LNCaP clone FGC (cell line): ENCODE measurements at regions not wholly inside any gene's neighbourhood (a gene's known extent, or its start where the extent isn't known, plus 50 kb on each side); places are given as distances from the start of the nearest gene placed in this dataset.
"Not testable (repeated sequence)": the region's sequence is repeated elsewhere in the genome, so short reads cannot be mapped to it uniquely, and the experiment has no call there.

Experiments used
- DNase-seq: peaks from one replicate; pipeline ENCODE4 v3.0.0-alpha.2; 2011; ENCODE audit warnings: low read depth
- H3K4me3 ChIP-seq: 2 replicates; pipeline ENCODE4 v1.5.1; 2011; ENCODE audit warnings: mild to moderate bottlenecking, low read depth, low read length, control low read depth
- TF ChIP-seq, protein P1 (sequence below): IDR thresholded peaks from 2 replicates; pipeline ENCODE4 v1.5.1; 2012; ENCODE audit warnings: mild to moderate bottlenecking; ENCODE audit not compliant: control insufficient read depth, insufficient read depth; ENCODE audit errors: extremely low read depth

GRCh38 chr2:138874251-138874650 is 94.1 kb upstream of the NXPH2 start:
- DNase-seq: no peak
- TF ChIP-seq, protein P1, sequence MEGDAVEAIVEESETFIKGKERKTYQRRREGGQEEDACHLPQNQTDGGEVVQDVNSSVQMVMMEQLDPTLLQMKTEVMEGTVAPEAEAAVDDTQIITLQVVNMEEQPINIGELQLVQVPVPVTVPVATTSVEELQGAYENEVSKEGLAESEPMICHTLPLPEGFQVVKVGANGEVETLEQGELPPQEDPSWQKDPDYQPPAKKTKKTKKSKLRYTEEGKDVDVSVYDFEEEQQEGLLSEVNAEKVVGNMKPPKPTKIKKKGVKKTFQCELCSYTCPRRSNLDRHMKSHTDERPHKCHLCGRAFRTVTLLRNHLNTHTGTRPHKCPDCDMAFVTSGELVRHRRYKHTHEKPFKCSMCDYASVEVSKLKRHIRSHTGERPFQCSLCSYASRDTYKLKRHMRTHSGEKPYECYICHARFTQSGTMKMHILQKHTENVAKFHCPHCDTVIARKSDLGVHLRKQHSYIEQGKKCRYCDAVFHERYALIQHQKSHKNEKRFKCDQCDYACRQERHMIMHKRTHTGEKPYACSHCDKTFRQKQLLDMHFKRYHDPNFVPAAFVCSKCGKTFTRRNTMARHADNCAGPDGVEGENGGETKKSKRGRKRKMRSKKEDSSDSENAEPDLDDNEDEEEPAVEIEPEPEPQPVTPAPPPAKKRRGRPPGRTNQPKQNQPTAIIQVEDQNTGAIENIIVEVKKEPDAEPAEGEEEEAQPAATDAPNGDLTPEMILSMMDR: no peak
- no peak overlapping the region for H3K4me3 ChIP-seq

GRCh38 chr2:138872116-138872515 is 91.9 kb upstream of the NXPH2 start:
- not testable (repeated sequence) for DNase-seq, H3K4me3 ChIP-seq

DNA sequence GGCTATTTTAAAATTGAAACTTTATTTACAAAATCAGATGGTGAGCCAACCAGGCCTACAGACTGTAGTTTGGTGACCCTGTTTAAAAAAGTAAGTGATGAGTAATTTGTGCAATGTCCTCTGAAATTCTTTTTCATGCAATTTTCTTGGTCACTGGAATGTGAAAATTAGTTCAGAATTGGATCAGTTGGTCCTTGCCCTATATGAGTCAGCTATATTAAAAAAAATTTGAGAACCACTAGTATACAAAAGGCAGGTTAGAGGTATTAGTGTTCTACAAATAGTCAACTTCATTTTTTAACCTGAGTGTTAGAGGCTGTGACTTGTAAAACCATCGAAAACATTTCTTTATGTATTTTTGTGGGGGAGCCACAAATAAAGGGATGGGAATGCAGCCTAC is 91.1 kb upstream of the NXPH2 start:
- H3K4me3 ChIP-seq: no peak overlapping the region
- no peak for DNase-seq
- TF ChIP-seq, protein P1: no peak

DNA sequence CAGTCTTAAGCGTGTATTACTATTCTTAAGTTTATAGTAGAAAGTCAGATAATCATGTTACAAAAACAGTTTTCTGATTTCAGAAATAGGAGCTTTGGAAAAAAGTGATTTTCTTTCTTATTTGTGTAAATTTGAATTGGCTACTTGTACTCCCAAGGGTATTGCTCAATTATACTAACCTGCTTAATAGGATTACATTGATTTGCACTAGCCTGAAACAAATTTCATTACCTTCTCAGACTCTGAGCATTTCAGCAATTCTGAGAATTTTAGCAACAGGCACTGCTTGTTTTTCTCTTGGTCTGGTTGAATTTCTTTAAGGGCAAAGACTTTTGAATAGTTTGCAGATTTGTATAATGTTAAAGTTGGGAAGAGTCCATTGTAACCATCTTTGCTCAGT is 87.2 kb upstream of the NXPH2 start:
- TF ChIP-seq, protein P1: no peak
- H3K4me3 ChIP-seq: no peak overlapping the region
- no peak for DNase-seq

- no peak overlapping the region for H3K4me3 ChIP-seq
- TF ChIP-seq, protein P1: no peak
- no peak for DNase-seq
Observed at GRCh38 chr2:138866797-138867196, 86.6 kb upstream of the NXPH2 start.

DNA sequence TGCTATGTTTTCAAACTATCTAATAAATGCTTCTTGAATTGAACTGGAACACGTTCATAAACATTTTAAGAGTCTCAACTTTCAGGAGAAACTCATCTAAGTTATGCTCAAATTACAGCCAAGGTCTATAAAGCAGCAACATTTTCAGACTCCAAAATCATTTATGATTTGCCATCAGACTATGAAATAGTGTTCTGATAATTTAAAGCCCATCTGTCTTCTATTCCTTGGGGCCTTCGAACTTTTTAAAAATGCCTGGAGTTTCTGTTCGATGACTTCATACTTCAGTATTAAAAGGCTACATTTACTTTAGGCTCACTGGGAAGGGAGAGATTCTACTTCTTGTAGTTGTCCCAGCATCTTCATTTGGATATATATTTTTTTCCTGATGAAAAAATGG is 73.6 kb upstream of the NXPH2 start:
- H3K4me3 ChIP-seq: no peak overlapping the region
- DNase-seq: no peak
- TF ChIP-seq, protein P1: no peak

- H3K4me3 ChIP-seq: no peak overlapping the region
- TF ChIP-seq, protein P1: no peak
- no peak for DNase-seq
Observed at GRCh38 chr2:138853296-138853695, 73.1 kb upstream of the NXPH2 start.
